ENCODE measurements at regions not wholly inside any gene's neighbourhood (a gene's known extent, or its start where the extent isn't known, plus 50 kb on each side); places are given as distances from the start of the nearest gene placed in this dataset.
A peak's percentile ranks its signal among the peaks of the same experiment; 100 is the strongest.

GRCh38 chr3:72147600-72147999 is 362.7 kb upstream of the PROK2 start:
- no peak overlapping the region for H3K4me3 Mint-ChIP-seq
- peaks cover 18% of the 10 kb centered on the region for H3K9me3 Mint-ChIP-seq
- peaks cover 18% of the 10 kb centered on the region for H3K4me1 Mint-ChIP-seq (ENCODE audit: low read depth)
- no peak overlapping the region for H3K27ac Mint-ChIP-seq
- peaks cover 11% of the 10 kb centered on the region for H3K36me3 Mint-ChIP-seq (ENCODE audit: low read depth)
- no peaks in the 10 kb centered on the region for H3K27me3 Mint-ChIP-seq (ENCODE audit: low read depth)

DNA sequence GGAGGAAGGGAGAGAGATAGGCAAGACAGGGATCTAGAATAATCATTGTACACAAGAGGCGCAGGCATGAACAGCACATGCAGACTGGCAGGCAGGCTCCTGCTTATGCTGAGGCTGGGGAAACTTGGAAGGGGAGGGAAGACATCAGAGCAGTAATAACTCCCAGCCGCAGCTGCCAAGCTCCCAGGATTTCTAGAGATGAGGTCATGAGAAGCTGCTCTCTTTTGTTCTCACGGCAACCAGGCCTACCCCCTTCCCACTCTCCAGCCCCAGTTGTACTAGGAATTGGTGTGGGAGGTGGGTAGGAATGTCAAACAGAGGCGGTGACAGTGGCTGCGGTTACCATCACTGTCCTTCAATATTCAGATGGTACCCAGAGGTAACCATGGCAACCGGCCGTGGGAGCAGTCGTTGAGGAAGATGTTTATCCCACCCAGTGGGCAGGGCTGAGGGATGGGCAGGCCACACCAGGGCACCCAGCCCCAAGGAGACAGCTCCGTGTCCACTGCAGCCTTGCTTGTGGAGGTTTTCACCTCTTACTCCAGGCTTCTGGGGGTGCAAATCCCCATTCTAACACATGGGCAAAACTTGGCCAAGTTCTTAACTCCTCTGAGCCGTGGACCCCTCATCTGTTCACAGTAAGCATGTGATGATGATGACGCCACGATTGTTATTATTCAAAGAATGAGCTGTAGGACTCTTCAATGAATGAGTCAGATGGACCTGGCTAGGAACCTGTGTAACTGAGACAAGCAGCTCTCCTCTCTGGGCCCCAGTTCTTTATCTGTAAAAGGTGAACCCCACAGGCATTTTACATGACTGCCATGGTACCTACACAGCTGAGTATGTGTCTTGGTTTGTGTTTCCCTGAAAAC is 360.8 kb upstream of the PROK2 start:
- Mint-ChIP-seq H3K27me3 (ENCODE audit: low read depth) (no peaks in the 10 kb centered on the region), H3K36me3 (ENCODE audit: low read depth) (peaks cover 11% of the 10 kb centered on the region), H3K4me1 (ENCODE audit: low read depth) (peaks cover 29% of the 10 kb centered on the region), H3K27ac (no peak overlapping the region), H3K9me3 (peaks cover 18% of the 10 kb centered on the region), H3K4me3 (no peak overlapping the region)

- Mint-ChIP-seq H3K4me1 (ENCODE audit: low read depth) (peaks cover 29% of the 10 kb centered on the region), H3K27ac (no peak overlapping the region), H3K36me3 (ENCODE audit: low read depth) (peaks cover 11% of the 10 kb centered on the region), H3K9me3 (peaks cover 18% of the 10 kb centered on the region), H3K27me3 (ENCODE audit: low read depth) (no peaks in the 10 kb centered on the region), H3K4me3 (no peak overlapping the region)
Measured at GRCh38 chr3:72144773-72145505, 360.0 kb upstream of the PROK2 start.

- Mint-ChIP-seq H3K4me1 (ENCODE audit: low read depth) (peaks cover 30% of the 10 kb centered on the region), H3K27me3 (ENCODE audit: low read depth) (no peaks in the 10 kb centered on the region), H3K27ac (no peak overlapping the region), H3K9me3 (peaks cover 12% of the 10 kb centered on the region), H3K36me3 (ENCODE audit: low read depth) (peaks cover 8% of the 10 kb centered on the region), H3K4me3 (no peak overlapping the region)
Measured at GRCh38 chr3:72143966-72144717, 359.2 kb upstream of the PROK2 start.

DNA sequence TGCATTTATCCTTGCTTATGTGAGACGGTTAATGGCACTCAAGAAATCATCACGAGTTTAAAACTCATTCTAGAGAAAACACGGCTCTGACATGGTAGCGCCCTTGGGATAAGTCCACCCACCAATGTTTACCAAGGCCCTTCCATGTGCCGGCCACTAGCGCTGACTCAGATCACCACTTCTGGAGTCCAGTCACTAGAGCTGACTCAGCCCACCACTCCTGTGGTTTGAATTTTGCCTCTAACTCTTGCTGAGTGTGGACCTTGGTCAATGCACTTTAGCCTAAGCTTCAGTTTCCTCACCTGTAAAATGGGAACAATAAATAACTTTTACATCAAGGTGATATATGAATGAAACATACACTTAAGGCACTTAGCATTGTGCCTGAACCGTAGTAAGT is 358.4 kb upstream of the PROK2 start:
- peaks cover 33% of the 10 kb centered on the region for H3K4me1 Mint-ChIP-seq (ENCODE audit: low read depth)

GRCh38 chr3:72142028-72142427 is 357.1 kb upstream of the PROK2 start:
- Mint-ChIP-seq H3K9me3 (no peaks in the 10 kb centered on the region), H3K27me3 (ENCODE audit: low read depth) (no peaks in the 10 kb centered on the region), H3K36me3 (ENCODE audit: low read depth) (no peaks in the 10 kb centered on the region), H3K4me3 (no peak overlapping the region), H3K4me1 (ENCODE audit: low read depth) (peaks cover 42% of the 10 kb centered on the region), H3K27ac (no peak overlapping the region)

More for the DNA sequence above, 358.4 kb upstream of the PROK2 start:
- Mint-ChIP-seq H3K36me3 (ENCODE audit: low read depth) (peaks cover 4% of the 10 kb centered on the region), H3K9me3 (peaks cover 5% of the 10 kb centered on the region), H3K27ac (no peak overlapping the region), H3K27me3 (ENCODE audit: low read depth) (no peaks in the 10 kb centered on the region), H3K4me3 (no peak overlapping the region)

- H3K4me3 Mint-ChIP-seq, result no peak overlapping the region
- no peaks in the 10 kb centered on the region for H3K9me3 Mint-ChIP-seq
- no peak overlapping the region for H3K27ac Mint-ChIP-seq
Measured at GRCh38 chr3:72141264-72141663, 356.3 kb upstream of the PROK2 start.

DNA sequence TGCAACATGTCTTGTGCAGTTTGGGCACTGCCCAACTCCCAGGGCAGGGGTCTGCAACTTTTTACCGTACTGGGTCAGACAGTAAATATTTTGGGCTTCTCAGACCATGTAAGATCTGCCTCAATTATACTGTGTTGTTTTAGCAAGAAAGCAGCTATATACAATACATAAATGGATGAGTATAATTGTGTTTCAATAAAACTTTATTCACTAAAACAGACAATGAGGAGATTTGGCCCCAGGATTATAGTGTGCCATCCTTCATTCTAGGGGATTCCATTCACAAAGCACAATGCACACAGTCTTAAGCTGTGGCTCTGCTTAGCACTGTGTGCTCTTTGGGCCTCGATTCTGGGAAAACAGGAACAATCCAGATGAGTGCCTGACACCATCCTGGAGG is 354.4 kb upstream of the PROK2 start:
- Mint-ChIP-seq H3K27ac (no peak overlapping the region), H3K9me3 (no peaks in the 10 kb centered on the region), H3K4me1 (ENCODE audit: low read depth) (peaks cover 47% of the 10 kb centered on the region), H3K27me3 (ENCODE audit: low read depth) (no peaks in the 10 kb centered on the region), H3K4me3 (no peak overlapping the region), H3K36me3 (ENCODE audit: low read depth) (no peaks in the 10 kb centered on the region)

More at GRCh38 chr3:72141264-72141663, 356.3 kb upstream of the PROK2 start:
- Mint-ChIP-seq H3K36me3 (ENCODE audit: low read depth) (no peaks in the 10 kb centered on the region), H3K4me1 (ENCODE audit: low read depth) (peaks cover 46% of the 10 kb centered on the region), H3K27me3 (ENCODE audit: low read depth) (no peaks in the 10 kb centered on the region)

- Mint-ChIP-seq H3K4me3 (no peak overlapping the region), H3K4me1 (ENCODE audit: low read depth) (peaks cover 48% of the 10 kb centered on the region), H3K9me3 (no peaks in the 10 kb centered on the region), H3K27ac (peak overlapping the region; percentile 60), H3K36me3 (ENCODE audit: low read depth) (no peaks in the 10 kb centered on the region), H3K27me3 (ENCODE audit: low read depth) (no peaks in the 10 kb centered on the region)
Measured at GRCh38 chr3:72137865-72138861, 353.2 kb upstream of the PROK2 start.

- H3K4me3 Mint-ChIP-seq, result no peak overlapping the region
- no peaks in the 10 kb centered on the region for H3K27me3 Mint-ChIP-seq (ENCODE audit: low read depth)
- peak overlapping the region; percentile 74 for H3K27ac Mint-ChIP-seq
- no peaks in the 10 kb centered on the region for H3K9me3 Mint-ChIP-seq
- no peaks in the 10 kb centered on the region for H3K36me3 Mint-ChIP-seq (ENCODE audit: low read depth)
- peaks cover 37% of the 10 kb centered on the region for H3K4me1 Mint-ChIP-seq (ENCODE audit: low read depth)
Measured at GRCh38 chr3:72135636-72136035, 350.7 kb upstream of the PROK2 start.

- H3K27ac Mint-ChIP-seq, result peak overlapping the region; percentile 74
- peaks cover 37% of the 10 kb centered on the region for H3K4me1 Mint-ChIP-seq (ENCODE audit: low read depth)
- H3K4me3 Mint-ChIP-seq, result peak overlapping the region; percentile 62
Measured at GRCh38 chr3:72134989-72135451, 350.1 kb upstream of the PROK2 start.

DNA sequence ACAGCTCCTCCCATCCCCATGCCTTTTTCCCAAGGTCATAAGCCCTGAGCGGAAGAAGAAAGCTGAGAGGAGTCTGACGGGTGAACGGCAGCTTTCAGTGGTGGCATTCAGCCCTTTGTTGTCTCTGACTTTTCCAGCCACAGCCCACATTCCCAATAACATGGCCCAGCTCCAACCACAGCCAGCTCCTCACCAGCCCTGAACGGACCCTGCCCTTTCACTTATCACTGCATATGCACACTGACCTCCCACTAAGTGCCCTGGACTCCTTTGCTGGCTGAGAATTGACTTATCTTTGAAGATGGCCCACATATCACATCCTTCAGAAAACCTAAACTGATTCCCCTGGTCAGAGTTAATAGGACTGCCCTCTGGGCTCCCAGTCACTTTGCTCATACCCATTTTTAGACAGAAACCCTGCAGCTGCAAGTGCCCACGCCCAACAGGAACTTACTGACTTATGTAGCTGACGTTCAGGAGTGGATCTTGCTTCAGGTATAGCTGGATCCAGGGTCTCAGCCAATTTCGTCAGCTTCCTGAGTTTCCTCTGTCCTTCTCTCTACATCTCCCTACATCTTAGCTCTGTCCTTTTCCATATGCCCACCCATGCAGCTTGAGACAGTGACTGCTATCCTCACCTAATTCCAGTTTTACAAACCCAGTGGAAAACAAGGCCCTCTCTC is 348.5 kb upstream of the PROK2 start:
- Mint-ChIP-seq H3K9me3 (no peaks in the 10 kb centered on the region), H3K36me3 (ENCODE audit: low read depth) (no peaks in the 10 kb centered on the region), H3K27me3 (ENCODE audit: low read depth) (no peaks in the 10 kb centered on the region), H3K4me1 (ENCODE audit: low read depth) (peaks cover 31% of the 10 kb centered on the region), H3K27ac (no peak overlapping the region), H3K4me3 (no peak overlapping the region)

More at GRCh38 chr3:72134989-72135451, 350.1 kb upstream of the PROK2 start:
- Mint-ChIP-seq H3K27me3 (ENCODE audit: low read depth) (no peaks in the 10 kb centered on the region), H3K9me3 (no peaks in the 10 kb centered on the region), H3K36me3 (ENCODE audit: low read depth) (no peaks in the 10 kb centered on the region)

DNA sequence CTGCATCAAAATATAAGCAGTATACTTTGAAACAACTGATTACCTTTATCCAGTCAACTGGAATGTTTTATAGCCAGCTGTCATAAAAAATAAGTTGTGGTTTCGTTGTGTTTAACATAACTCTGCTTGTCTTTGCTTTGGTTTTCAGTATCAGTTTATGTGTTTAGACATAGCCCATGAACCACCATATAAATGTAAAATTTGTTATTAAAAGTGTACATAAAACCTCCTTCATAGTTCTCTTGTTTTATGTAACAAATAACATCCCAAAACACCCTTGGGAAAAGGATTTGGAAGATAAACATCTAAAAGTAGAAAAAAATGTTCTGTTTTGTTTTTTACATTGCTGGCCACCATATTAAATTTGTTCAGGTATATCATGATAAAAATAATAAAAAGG is 347.0 kb upstream of the PROK2 start:
- Mint-ChIP-seq H3K27ac (no peak overlapping the region), H3K4me1 (ENCODE audit: low read depth) (peaks cover 17% of the 10 kb centered on the region), H3K36me3 (ENCODE audit: low read depth) (no peaks in the 10 kb centered on the region), H3K9me3 (no peaks in the 10 kb centered on the region), H3K4me3 (no peak overlapping the region), H3K27me3 (ENCODE audit: low read depth) (no peaks in the 10 kb centered on the region)
